HL-60 (cell line): ENCODE measurements at regions not wholly inside any gene's neighbourhood (a gene's known extent, or its start where the extent isn't known, plus 50 kb on each side); places are given as distances from the start of the nearest gene placed in this dataset.

ENCODE experiments used
- CTCF ChIP-seq: IDR thresholded peaks from one replicate; pipeline ENCODE4 v1.5.1; 2011; ENCODE audit warnings: low read length, control low read depth, inconsistent platforms; ENCODE audit not compliant: insufficient read depth
- POLR2AphosphoS5 ChIP-seq: IDR thresholded peaks from 2 replicates; pipeline ENCODE4 v1.6.1; 2012; ENCODE audit warnings: low read depth
- REST ChIP-seq: IDR thresholded peaks from 2 replicates; pipeline ENCODE4 v1.6.1; 2012; ENCODE audit warnings: low read depth; ENCODE audit not compliant: insufficient replicate concordance

GRCh38 chr2:94964193-94964592 is 61.3 kb upstream of the MAL start:
- TF ChIP-seq CTCF = no peak
- no peak for TF ChIP-seq REST
- no peak for TF ChIP-seq POLR2AphosphoS5
